WERI-Rb-1 (cell line): ENCODE measurements at regions not wholly inside any gene's neighbourhood (a gene's known extent, or its start where the extent isn't known, plus 50 kb on each side); places are given as distances from the start of the nearest gene placed in this dataset.

Experiments
- DNase-seq: peaks from one replicate; pipeline ENCODE4 v3.0.0-alpha.2; 2020
- H3K27ac ChIP-seq: fragments of 250-450 bp; sonication (Bioruptor Pico); 2 replicates; pipeline ENCODE4 v1.5.1; 2020; ENCODE audit warnings: mild to moderate bottlenecking, moderate library complexity
- H3K27me3 ChIP-seq: fragments of 250-450 bp; sonication (Bioruptor Pico); 2 replicates; pipeline ENCODE4 v1.5.1; 2021; ENCODE audit warnings: mild to moderate bottlenecking, low read depth, moderate library complexity; ENCODE audit not compliant: insufficient read depth, severe bottlenecking
- H3K36me3 ChIP-seq: fragments of 250-450 bp; sonication (Bioruptor Pico); 2 replicates; pipeline ENCODE4 v1.5.1; 2020; ENCODE audit warnings: mild to moderate bottlenecking, moderate library complexity
- H3K4me3 ChIP-seq: 2 replicates; pipeline ENCODE4 v1.5.1; 2011; ENCODE audit warnings: low read depth, mild to moderate bottlenecking, control low read depth, low read length
- H3K9me3 ChIP-seq: fragments of 250-450 bp; sonication (Bioruptor Pico); 2 replicates; pipeline ENCODE4 v1.5.1; 2021; ENCODE audit warnings: mild to moderate bottlenecking, moderate library complexity; ENCODE audit not compliant: severe bottlenecking
- CTCF ChIP-seq: IDR thresholded peaks from 2 replicates; pipeline ENCODE4 v1.5.1; 2011; ENCODE audit warnings: low read depth, mild to moderate bottlenecking, control low read depth, inconsistent platforms, low read length

- no peaks in the 10 kb centered on the region for H3K27me3 ChIP-seq
- H3K36me3 ChIP-seq = no peaks in the 10 kb centered on the region
- peaks cover 28% of the 10 kb centered on the region for H3K9me3 ChIP-seq
- no peak for TF ChIP-seq CTCF
- H3K27ac ChIP-seq = no peak overlapping the region
- H3K4me3 ChIP-seq = no peak overlapping the region
- DNase-seq = no peak
Observed at GRCh38 chr11:103539166-103539565, 429.9 kb downstream of the DYNC2H1 start.

GRCh38 chr11:103541186-103541795 is 432.1 kb downstream of the DYNC2H1 start:
- Histone ChIP-seq H3K36me3 (no peaks in the 10 kb centered on the region), H3K4me3 (no peak overlapping the region), H3K27ac (no peak overlapping the region), H3K27me3 (no peaks in the 10 kb centered on the region), H3K9me3 (peaks cover 28% of the 10 kb centered on the region)
- no peak for TF ChIP-seq CTCF
- DNase-seq = peak; percentile 31

GRCh38 chr11:103542851-103543250 is 433.6 kb downstream of the DYNC2H1 start:
- TF ChIP-seq CTCF = no peak
- no peaks in the 10 kb centered on the region for H3K36me3 ChIP-seq
- peaks cover 28% of the 10 kb centered on the region for H3K9me3 ChIP-seq
- no peaks in the 10 kb centered on the region for H3K27me3 ChIP-seq
- H3K4me3 ChIP-seq = no peak overlapping the region
- no peak overlapping the region for H3K27ac ChIP-seq
- DNase-seq = no peak

- H3K27ac ChIP-seq = no peak overlapping the region
- H3K36me3 ChIP-seq = no peaks in the 10 kb centered on the region
- no peak for DNase-seq
- no peaks in the 10 kb centered on the region for H3K27me3 ChIP-seq
- H3K4me3 ChIP-seq = no peak overlapping the region
- no peak for TF ChIP-seq CTCF
- H3K9me3 ChIP-seq = peaks cover 28% of the 10 kb centered on the region
Observed at GRCh38 chr11:103543456-103543855, 434.2 kb downstream of the DYNC2H1 start.

GRCh38 chr11:103544874-103545273 is 435.6 kb downstream of the DYNC2H1 start:
- no peak for TF ChIP-seq CTCF
- no peaks in the 10 kb centered on the region for H3K27me3 ChIP-seq
- no peaks in the 10 kb centered on the region for H3K36me3 ChIP-seq
- no peak for DNase-seq
- peaks cover 25% of the 10 kb centered on the region for H3K9me3 ChIP-seq
- H3K27ac ChIP-seq = no peak overlapping the region; the same call in 1 of the 2 replicates
- no peak overlapping the region for H3K4me3 ChIP-seq

GRCh38 chr11:103545551-103545950 is 436.3 kb downstream of the DYNC2H1 start:
- Histone ChIP-seq H3K36me3 (no peaks in the 10 kb centered on the region), H3K27ac (peak overlapping the region; percentile 78), H3K9me3 (peaks cover 24% of the 10 kb centered on the region), H3K4me3 (no peak overlapping the region), H3K27me3 (no peaks in the 10 kb centered on the region)
- TF ChIP-seq CTCF = no peak
- DNase-seq = no peak
